ENCODE measurements at regions not wholly inside any gene's neighbourhood (a gene's known extent, or its start where the extent isn't known, plus 50 kb on each side); places are given as distances from the start of the nearest gene placed in this dataset.

DNA sequence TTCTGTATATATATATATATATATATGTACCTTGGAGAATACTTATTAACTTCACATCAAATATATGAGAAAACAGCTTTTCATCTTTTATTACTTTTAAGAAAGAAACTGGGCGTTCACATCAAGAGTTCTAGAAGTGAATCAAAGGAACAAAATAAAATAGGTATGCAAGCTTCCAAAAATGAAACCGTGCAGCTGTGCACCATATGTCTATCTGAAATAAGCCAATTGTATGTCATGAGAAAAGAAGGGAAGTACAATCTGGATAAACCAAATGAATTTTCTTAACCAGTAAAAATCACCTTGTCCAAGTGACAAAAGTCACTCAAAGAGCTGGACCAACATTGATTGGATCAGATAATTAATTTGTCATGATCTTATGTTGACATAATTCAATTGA, 405.4 kb upstream of the TECRL start:
- TF ChIP-seq POLR2A (IDR thresholded peaks at IDR 0.05), result no peak
- TF ChIP-seq, protein P1, sequence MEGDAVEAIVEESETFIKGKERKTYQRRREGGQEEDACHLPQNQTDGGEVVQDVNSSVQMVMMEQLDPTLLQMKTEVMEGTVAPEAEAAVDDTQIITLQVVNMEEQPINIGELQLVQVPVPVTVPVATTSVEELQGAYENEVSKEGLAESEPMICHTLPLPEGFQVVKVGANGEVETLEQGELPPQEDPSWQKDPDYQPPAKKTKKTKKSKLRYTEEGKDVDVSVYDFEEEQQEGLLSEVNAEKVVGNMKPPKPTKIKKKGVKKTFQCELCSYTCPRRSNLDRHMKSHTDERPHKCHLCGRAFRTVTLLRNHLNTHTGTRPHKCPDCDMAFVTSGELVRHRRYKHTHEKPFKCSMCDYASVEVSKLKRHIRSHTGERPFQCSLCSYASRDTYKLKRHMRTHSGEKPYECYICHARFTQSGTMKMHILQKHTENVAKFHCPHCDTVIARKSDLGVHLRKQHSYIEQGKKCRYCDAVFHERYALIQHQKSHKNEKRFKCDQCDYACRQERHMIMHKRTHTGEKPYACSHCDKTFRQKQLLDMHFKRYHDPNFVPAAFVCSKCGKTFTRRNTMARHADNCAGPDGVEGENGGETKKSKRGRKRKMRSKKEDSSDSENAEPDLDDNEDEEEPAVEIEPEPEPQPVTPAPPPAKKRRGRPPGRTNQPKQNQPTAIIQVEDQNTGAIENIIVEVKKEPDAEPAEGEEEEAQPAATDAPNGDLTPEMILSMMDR (IDR thresholded peaks at IDR 0.05), result no peak
